ENCODE measurements at regions not wholly inside any gene's neighbourhood (a gene's known extent, or its start where the extent isn't known, plus 50 kb on each side); places are given as distances from the start of the nearest gene placed in this dataset.
"Not testable (repeated sequence)": the region's sequence is repeated elsewhere in the genome, so short reads cannot be mapped to it uniquely, and the experiment has no call there.

GRCh38 chr6:73984571-73985210 lies 288.7 kb downstream of the CD109 start:
- no peak for DNase-seq (ENCODE audit: low read depth in 4 of 4, low spot score in 3 of 4)

- no peak for DNase-seq (ENCODE audit: low read depth in 4 of 4, low spot score in 3 of 4)
Measured at GRCh38 chr6:73983367-73983766, 287.4 kb downstream of the CD109 start.

- no peak for DNase-seq (ENCODE audit: low read depth in 4 of 4, low spot score in 3 of 4)
Measured at GRCh38 chr6:73980096-73980495, 284.1 kb downstream of the CD109 start.

DNA sequence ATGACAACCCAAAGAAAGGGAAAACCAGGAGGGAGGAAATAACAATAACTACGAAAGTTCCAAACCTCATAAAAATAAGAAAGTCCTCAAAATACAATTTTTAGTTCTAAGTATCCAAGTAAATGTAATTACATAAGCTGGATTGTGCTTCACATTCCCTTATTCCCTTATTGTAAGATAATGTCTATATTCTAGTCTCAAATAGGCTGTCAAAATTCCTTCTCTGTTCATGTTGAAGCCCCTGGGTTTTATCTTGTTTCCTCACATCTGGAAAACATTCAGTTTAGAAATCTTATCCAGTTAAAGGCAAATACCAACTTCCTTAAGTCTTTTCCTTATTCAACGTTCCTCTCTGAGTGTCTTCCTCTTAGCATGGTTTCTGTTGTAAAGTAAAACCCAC lies 282.3 kb downstream of the CD109 start:
- DNase-seq (ENCODE audit: low read depth in 4 of 4, low spot score in 3 of 4) = no peak

DNA sequence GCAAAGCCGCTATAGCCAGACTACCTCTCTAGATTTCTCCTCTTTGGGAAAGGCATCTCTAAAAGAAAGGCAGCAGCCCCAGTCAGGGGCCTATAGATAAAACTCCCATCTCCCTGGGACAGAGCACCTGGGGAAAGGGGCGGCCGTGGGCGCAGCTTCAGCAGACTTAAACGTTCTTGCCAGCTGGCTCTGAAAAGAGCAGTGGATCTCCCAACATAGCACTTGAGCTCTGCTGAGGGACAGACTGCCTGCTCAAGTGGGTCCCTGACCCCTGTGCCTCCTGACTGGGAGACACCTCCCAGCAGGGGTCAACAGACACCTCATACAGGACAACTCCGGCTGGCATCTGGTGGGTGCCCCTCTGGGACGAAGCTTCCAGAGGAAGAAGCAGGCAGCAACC lies 276.5 kb downstream of the CD109 start:
- DNase-seq (ENCODE audit: low read depth in 4 of 4, low spot score in 3 of 4) = not testable (repeated sequence)

DNA sequence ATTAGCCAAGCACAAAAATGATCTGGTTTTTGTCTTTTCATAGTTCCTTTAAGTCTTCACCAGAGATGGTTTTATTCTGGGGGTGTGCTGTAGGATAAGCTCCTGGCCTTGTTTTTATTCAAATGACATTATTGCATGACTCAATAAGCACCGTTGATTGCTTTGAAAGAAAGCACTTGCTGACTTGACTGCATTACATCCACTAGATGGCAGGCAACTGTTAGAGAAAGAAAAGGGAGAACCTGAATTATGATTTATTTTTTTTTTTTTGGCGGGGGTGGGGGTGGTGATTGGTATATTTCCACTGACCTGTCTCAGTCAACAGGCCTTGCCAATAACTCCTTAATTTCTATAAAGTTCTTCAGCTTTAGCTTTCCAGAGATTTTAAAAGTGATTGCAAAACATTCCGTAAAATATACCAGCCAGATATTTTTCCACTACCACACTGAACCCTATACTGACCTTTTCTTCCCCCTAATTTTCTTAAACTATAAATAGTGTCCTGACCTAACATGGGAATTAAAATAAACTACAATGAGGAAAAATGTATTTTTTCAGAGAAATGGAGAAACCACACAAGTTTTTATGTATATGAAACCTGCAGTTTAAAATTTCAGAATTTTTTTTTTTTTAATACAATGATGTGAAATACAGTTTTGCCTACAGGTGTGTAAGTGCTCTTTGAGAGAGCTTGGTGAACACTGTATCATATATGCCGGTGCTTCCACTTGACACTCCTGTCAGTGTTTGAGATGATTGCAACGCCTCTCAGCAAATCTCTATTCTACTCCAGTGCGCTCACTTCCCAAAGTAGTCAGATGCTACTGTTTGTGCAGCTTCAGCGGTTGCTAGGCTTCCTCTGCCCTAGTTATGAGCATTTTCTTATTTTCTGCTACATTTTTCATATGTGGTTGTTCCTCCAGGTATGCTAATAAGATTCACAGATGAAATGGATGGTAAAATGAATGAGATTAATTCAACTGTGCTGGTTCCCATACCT lies 274.3 kb downstream of the CD109 start:
- DNase-seq (ENCODE audit: low read depth in 4 of 4, low spot score in 3 of 4) = peak in 1 of 4 donors; percentile 6

DNA sequence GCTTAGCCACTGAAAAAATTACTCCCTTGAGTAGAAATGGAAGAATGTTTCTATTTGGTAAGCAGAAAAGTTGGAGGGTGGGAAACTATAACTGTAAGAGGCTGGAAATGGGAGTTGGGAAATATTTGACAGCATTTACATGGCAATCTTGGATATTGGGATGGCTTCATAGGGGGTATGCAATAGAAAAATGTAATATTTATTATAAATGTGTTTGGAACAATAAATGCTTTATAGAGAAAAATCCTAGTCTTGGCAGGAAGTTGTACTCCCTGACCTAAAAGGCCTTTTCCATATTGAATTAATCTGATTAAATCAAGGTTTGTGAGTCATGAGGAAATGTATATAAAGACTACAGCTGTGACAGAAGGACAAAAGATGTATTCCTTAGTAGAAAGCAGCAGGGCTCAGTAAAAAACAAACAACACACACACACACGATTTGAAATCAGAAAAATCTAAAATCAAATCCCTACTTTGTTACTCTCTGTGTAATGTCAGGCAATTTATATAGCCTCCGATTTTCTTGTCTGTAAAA lies 272.3 kb downstream of the CD109 start:
- no peak for DNase-seq (ENCODE audit: low read depth in 4 of 4, low spot score in 3 of 4)

DNA sequence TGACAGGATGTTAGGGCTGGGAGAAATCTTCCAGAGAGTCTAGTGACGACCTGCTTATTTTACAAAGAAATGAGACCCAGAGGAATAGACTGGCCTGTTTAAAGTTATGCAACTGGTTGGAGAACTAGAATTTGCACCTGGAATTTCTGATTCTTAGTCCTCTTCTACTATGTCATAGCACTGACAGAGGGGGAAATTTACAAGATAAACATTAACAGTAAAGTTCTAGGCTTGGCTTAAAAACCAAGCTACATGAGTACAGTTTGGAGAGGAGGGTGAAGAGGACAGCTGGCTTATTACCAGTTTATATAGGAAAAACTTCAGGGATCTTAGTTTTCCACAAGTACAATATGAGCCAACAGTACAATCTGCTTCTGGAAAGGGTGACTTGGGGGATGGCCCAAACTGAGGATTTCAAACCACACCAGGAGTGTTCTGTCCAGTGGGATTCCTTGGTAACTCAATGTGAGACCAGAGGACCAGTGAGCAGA lies 269.6 kb downstream of the CD109 start:
- DNase-seq (ENCODE audit: low read depth in 4 of 4, low spot score in 3 of 4) = no peak

GRCh38 chr6:73964241-73964854 lies 268.3 kb downstream of the CD109 start:
- DNase-seq (ENCODE audit: low read depth in 4 of 4, low spot score in 3 of 4) = no peak

- no peak for DNase-seq (ENCODE audit: low read depth in 4 of 4, low spot score in 3 of 4)
Measured at GRCh38 chr6:73962884-73963283, 266.9 kb downstream of the CD109 start.

DNA sequence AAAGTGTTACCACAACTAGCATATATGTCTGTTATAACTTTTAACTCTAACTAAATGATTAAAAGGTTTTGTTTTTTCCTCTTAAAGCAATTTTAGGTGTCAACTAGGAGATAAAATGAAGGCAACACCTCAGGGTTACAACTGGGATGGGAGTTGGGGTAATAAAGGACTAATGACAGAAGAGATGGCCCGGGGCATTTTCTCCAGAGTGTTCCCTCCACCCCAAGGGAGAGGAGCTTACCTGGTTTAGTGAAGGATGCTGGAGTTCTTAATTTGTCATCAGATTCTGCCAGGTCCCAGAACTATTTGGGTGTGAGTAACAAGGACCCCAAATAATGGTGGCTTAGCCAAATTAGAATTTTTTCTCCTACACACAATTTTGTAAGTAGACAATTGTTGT lies 260.3 kb downstream of the CD109 start:
- no peak for DNase-seq (ENCODE audit: low read depth in 4 of 4, low spot score in 3 of 4)

DNA sequence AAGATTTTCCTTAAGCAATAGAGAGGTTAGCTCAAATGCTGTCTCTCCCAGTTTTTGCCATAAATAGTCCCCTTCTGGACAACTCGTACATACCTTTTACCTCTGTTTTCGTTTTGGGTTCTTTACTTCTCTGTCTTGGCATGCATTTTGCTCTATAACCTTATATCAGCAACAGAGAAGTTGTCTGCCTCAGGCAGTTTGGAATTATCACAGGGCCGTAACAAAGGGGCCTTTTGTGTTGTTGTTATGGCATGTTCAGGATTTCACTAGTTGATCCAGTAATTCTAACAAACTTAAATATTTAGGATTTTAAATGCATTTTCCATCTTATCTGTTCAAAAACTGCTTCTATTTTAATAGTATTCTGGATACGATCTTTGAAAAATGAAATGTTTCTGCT lies 259.8 kb downstream of the CD109 start:
- no peak for DNase-seq (ENCODE audit: low read depth in 4 of 4, low spot score in 3 of 4)

- no peak for DNase-seq (ENCODE audit: low read depth in 4 of 4, low spot score in 3 of 4)
Measured at GRCh38 chr6:73954881-73955280, 258.9 kb downstream of the CD109 start.

DNA sequence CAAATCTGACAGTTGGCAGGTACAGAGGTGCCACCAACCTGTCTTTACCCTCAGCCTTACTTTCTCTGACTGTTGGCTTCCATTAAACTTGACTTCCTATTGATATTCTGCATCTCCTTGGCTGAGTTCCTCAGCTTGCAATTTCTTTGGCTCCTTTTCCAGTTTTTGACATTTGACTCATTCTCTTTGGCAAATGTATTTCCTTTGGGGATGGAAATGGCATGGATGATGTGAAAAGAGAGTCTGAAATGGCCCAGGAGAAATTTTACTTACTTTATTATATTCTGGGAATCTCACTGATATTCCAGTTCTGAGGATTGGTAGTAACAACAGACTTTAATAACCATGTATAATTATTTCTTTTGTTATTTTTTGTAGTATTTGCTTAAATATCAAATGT lies 255.2 kb downstream of the CD109 start:
- no peak for DNase-seq (ENCODE audit: low read depth in 4 of 4, low spot score in 3 of 4)

GRCh38 chr6:73943930-73944652 lies 248.1 kb downstream of the CD109 start:
- DNase-seq (ENCODE audit: low read depth in 4 of 4, low spot score in 3 of 4) = no peak

DNA sequence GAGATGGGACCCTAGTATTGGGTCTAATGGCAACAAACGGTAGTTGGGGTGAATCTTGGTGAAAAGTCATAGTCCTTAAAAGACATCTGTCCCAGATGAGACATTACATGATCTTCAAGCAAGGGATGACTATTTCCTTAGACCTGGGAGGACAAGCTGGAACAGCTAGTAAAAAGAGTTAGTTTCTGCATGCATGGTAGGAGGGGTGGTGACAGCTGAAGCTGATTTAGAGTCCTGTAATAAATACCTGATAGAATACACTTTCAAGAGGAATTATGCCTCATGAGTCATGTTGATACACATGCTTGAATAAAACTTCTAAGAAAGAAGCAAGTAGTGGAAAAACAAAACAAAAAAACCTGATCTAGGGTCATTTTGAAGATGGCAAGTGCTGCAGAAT lies 247.4 kb downstream of the CD109 start:
- DNase-seq (ENCODE audit: low read depth in 4 of 4, low spot score in 3 of 4) = no peak

DNA sequence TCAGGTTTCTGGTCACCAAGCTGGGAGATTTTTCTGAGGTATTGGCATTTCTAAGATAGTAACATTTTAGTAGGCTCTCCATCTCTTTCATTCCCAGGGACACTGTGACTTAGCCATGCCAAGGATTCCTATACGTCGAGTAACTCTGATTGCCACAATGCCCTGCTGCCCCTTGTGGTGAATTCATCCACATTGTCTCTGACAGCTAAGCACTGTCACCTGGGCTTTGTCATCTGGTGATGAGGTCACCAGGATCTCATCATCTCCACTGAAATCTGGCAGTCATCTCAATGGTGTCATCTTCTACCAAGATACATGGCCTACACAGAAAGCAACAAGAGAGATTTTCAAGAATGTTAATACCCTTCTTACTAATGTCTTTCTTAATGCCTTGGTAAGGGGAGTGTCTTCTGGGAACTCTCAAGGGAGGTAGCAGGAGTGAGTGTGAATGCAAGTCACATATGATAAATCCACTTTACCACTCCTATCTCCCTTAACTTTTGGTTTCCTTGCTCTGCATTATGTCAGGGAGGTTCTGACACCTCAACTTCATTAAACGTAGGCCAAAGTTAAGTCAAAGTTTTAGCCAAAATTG lies 246.7 kb downstream of the CD109 start:
- no peak for DNase-seq (ENCODE audit: low read depth in 4 of 4, low spot score in 3 of 4)

DNA sequence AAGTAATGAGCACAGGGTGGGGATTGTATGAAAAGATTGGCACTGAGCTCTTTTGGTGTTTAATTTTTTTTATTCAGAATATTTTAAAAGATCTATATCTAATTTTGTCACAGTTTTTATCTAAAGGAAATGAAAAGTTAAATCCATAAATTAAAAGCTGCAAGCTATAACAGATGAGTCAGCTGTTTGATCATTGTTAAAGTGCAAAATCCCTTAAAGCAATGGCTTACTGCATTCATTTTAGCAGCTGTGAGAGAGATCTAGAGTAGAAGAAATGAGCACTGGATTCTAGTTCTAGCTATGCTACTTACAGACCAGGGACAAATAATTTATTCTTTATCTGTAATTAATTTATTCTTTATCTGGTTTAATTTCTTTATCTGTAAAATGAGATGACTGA lies 245.9 kb downstream of the CD109 start:
- DNase-seq (ENCODE audit: low read depth in 4 of 4, low spot score in 3 of 4) = no peak

- no peak for DNase-seq (ENCODE audit: low read depth in 4 of 4, low spot score in 3 of 4)
Measured at GRCh38 chr6:73937805-73938204, 241.8 kb downstream of the CD109 start.

DNA sequence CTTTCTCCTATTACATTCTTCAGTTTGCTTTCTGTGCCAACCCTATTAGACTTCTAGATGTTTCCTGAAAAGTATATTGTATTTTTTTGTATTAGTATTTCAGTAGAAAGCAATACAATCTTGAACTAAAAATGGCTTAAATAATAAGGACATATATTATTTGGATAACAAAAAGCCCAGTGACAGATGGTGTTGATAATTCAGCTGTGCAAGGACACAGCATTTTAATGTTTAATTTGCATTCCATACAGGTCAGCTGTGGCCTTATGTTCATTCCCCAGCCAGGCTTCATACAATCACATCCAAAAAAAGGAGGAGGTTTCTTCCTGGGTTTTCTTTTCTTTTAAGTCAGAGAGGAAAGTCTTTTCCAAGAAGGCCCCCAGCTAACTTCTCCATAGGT lies 236.9 kb downstream of the CD109 start:
- DNase-seq (ENCODE audit: low read depth in 4 of 4, low spot score in 3 of 4) = no peak
